WTC11 (cell line): ENCODE measurements at regions not wholly inside any gene's neighbourhood (a gene's known extent, or its start where the extent isn't known, plus 50 kb on each side); places are given as distances from the start of the nearest gene placed in this dataset.

Source experiments
- ATAC-seq: fragments of 200-7000 bp; cut with Tn5 transposase; 2 replicates; pipeline ENCODE4 v1.10.0; 2021; ENCODE audit warnings: mild to moderate bottlenecking, moderate library complexity
- CTCF ChIA-PET: fragments of 300-600 bp; sonication (Branson Sonifier 250); formaldehyde crosslinking; loops from one replicate; lab custom pipeline; 2021; ENCODE audit warnings: antibody characterized with exemption; lab: Charles Lee
- POLR2A ChIA-PET: fragments of 350-600 bp; sonication (Branson Sonifier 250); formaldehyde crosslinking; loops from one replicate; lab custom pipeline; 2021; ENCODE audit warnings: antibody characterized with exemption; lab: Charles Lee
- DNase-seq: peaks from one replicate; pipeline ENCODE4 v3.0.0; 2021; ENCODE audit warnings: low spot score
- H3K27ac Mint-ChIP-seq: 2 replicates; pipeline ENCODE4 v1.8.0; 2021; ENCODE audit warnings: mixed read lengths
- H3K27me3 Mint-ChIP-seq: 2 replicates; pipeline ENCODE4 v1.8.0; 2021; ENCODE audit warnings: low read depth, mild to moderate bottlenecking, moderate library complexity, mixed read lengths
- H3K36me3 Mint-ChIP-seq: 2 replicates; pipeline ENCODE4 v1.8.0; 2021; ENCODE audit warnings: mixed read lengths
- H3K4me1 Mint-ChIP-seq: 2 replicates; pipeline ENCODE4 v1.8.0; 2022; ENCODE audit warnings: mixed read lengths
- H3K4me3 Mint-ChIP-seq: 2 replicates; pipeline ENCODE4 v1.8.0; 2021; ENCODE audit warnings: mild to moderate bottlenecking, moderate library complexity, mixed read lengths
- H3K9me3 Mint-ChIP-seq: 2 replicates; pipeline ENCODE4 v1.8.0; 2021; ENCODE audit warnings: mixed read lengths
- ARID4B ChIP-seq: sonication (generic); formaldehyde crosslinking; IDR thresholded peaks from 2 replicates; pipeline ENCODE4 v1.8.0; 2023; ENCODE audit warnings: missing genetic modification reagents, mild to moderate bottlenecking, borderline replicate concordance
- CBFB ChIP-seq: sonication (generic); formaldehyde crosslinking; IDR thresholded peaks from 2 replicates; pipeline ENCODE4 v1.8.1; 2022; ENCODE audit warnings: mild to moderate bottlenecking, low read depth, missing genetic modification reagents
- E2F4 ChIP-seq: sonication (generic); formaldehyde crosslinking; IDR thresholded peaks from 2 replicates; pipeline ENCODE4 v1.8.1; 2022; ENCODE audit warnings: low read depth, mild to moderate bottlenecking, moderate library complexity, missing genetic modification reagents, borderline replicate concordance
- ELF4 ChIP-seq: sonication (generic); formaldehyde crosslinking; IDR thresholded peaks from 2 replicates; pipeline ENCODE4 v1.8.1; 2022; ENCODE audit warnings: low read depth, mild to moderate bottlenecking, moderate library complexity, missing genetic modification reagents
- EMX1 ChIP-seq: fragments of 250-450 bp; sonication (Bioruptor Pico); IDR thresholded peaks from 2 replicates; pipeline ENCODE4 v1.8.0; 2021; ENCODE audit warnings: mild to moderate bottlenecking
- ERG ChIP-seq: fragments of 250-450 bp; sonication (Bioruptor Pico); IDR thresholded peaks from 2 replicates; pipeline ENCODE4 v1.8.0; 2021; ENCODE audit warnings: mild to moderate bottlenecking
- ESRRA ChIP-seq: sonication (generic); formaldehyde crosslinking; IDR thresholded peaks from 2 replicates; pipeline ENCODE4 v1.8.1; 2022; ENCODE audit warnings: mild to moderate bottlenecking, missing genetic modification reagents, borderline replicate concordance
- ETV6 ChIP-seq: sonication (generic); formaldehyde crosslinking; IDR thresholded peaks from 2 replicates; pipeline ENCODE4 v1.8.1; 2022; ENCODE audit warnings: mild to moderate bottlenecking, missing genetic modification reagents
- GABPB1 ChIP-seq: sonication (generic); formaldehyde crosslinking; IDR thresholded peaks from 2 replicates; pipeline ENCODE4 v1.8.1; 2023; ENCODE audit warnings: mild to moderate bottlenecking, missing genetic modification reagents
- IRF2 ChIP-seq: sonication (generic); formaldehyde crosslinking; IDR thresholded peaks from 2 replicates; pipeline ENCODE4 v1.8.0; 2022; ENCODE audit warnings: low read depth, missing genetic modification reagents, borderline replicate concordance
- KAT7 ChIP-seq: sonication (generic); formaldehyde crosslinking; IDR thresholded peaks from 2 replicates; pipeline ENCODE4 v1.8.1; 2023; ENCODE audit warnings: missing genetic modification reagents, mild to moderate bottlenecking, borderline replicate concordance
- MAX ChIP-seq: sonication (generic); formaldehyde crosslinking; IDR thresholded peaks from 2 replicates; pipeline ENCODE4 v1.8.0; 2022; ENCODE audit warnings: mild to moderate bottlenecking, missing genetic modification reagents
- MXD4 ChIP-seq: fragments of 250-450 bp; sonication (Bioruptor Pico); IDR thresholded peaks from 2 replicates; pipeline ENCODE4 v1.8.0; 2021; ENCODE audit warnings: mild to moderate bottlenecking, moderate library complexity, borderline replicate concordance
- MYBL2 ChIP-seq: sonication (generic); formaldehyde crosslinking; IDR thresholded peaks from 2 replicates; pipeline ENCODE4 v1.8.1; 2023; ENCODE audit warnings: mild to moderate bottlenecking, moderate library complexity, missing genetic modification reagents
- NR1H2 ChIP-seq: sonication (generic); formaldehyde crosslinking; IDR thresholded peaks from 2 replicates; pipeline ENCODE4 v1.9.0; 2021; ENCODE audit warnings: mild to moderate bottlenecking, moderate library complexity, missing genetic modification reagents
- NR2C2 ChIP-seq: sonication (generic); formaldehyde crosslinking; IDR thresholded peaks from 2 replicates; pipeline ENCODE4 v1.8.0; 2022; ENCODE audit warnings: mild to moderate bottlenecking, missing genetic modification reagents
- OVOL2 ChIP-seq: fragments of 250-450 bp; sonication (Bioruptor Pico); IDR thresholded peaks from 2 replicates; pipeline ENCODE4 v1.9.0; 2021; ENCODE audit warnings: mild to moderate bottlenecking, borderline replicate concordance
- SMAD4 ChIP-seq: sonication (generic); formaldehyde crosslinking; IDR thresholded peaks from 2 replicates; pipeline ENCODE4 v1.8.0; 2022; ENCODE audit warnings: mild to moderate bottlenecking, missing genetic modification reagents
- USF1 ChIP-seq: sonication (generic); formaldehyde crosslinking; IDR thresholded peaks from 2 replicates; pipeline ENCODE4 v1.8.0; 2022; ENCODE audit warnings: mild to moderate bottlenecking, missing genetic modification reagents
- ZBTB21 ChIP-seq: sonication (generic); formaldehyde crosslinking; IDR thresholded peaks from 2 replicates; pipeline ENCODE4 v1.8.1; 2023; ENCODE audit warnings: mild to moderate bottlenecking, missing genetic modification reagents, borderline replicate concordance
- ZNF219 ChIP-seq: sonication (generic); formaldehyde crosslinking; IDR thresholded peaks from 2 replicates; pipeline ENCODE4 v1.8.0; 2023; ENCODE audit warnings: missing genetic modification reagents, mild to moderate bottlenecking, borderline replicate concordance
- ZNF396 ChIP-seq: fragments of 250-450 bp; sonication (Bioruptor Pico); IDR thresholded peaks from 2 replicates; pipeline ENCODE4 v1.8.0; 2021; ENCODE audit warnings: mild to moderate bottlenecking, moderate library complexity, borderline replicate concordance
- ZNF416 ChIP-seq: fragments of 250-450 bp; sonication (Bioruptor Pico); IDR thresholded peaks from 2 replicates; pipeline ENCODE4 v1.9.0; 2021; ENCODE audit warnings: mild to moderate bottlenecking, inconsistent platforms
- ZNF425 ChIP-seq: fragments of 250-450 bp; sonication (Bioruptor Pico); conservative IDR thresholded peaks from 2 replicates; pipeline ENCODE4 v1.9.0; 2021; ENCODE audit warnings: mild to moderate bottlenecking
- ZNF671 ChIP-seq: fragments of 250-450 bp; sonication (Bioruptor Pico); IDR thresholded peaks from 2 replicates; pipeline ENCODE4 v1.8.0; 2021; ENCODE audit warnings: mild to moderate bottlenecking

- H3K9me3 Mint-ChIP-seq: peaks cover 17% of the 10 kb centered on the region
- no peak overlapping the region for H3K4me3 Mint-ChIP-seq
- TF ChIP-seq SMAD4 (CRISPR knock-in tag): no peak
- no peak for TF ChIP-seq MYBL2
- no peak for TF ChIP-seq CBFB (CRISPR knock-in tag)
- TF ChIP-seq ZNF671 (CRISPR knock-in tag): no peak
- no peak for TF ChIP-seq E2F4 (CRISPR knock-in tag)
- no peak for TF ChIP-seq ERG (CRISPR knock-in tag)
- TF ChIP-seq ZNF396 (CRISPR knock-in tag): no peak
- no peak for TF ChIP-seq NR2C2 (CRISPR knock-in tag)
- TF ChIP-seq KAT7 (CRISPR knock-in tag): no peak
- no peak for TF ChIP-seq MAX (CRISPR knock-in tag)
- no peak for TF ChIP-seq ARID4B (CRISPR knock-in tag)
- H3K27me3 Mint-ChIP-seq: no peaks in the 10 kb centered on the region
- ATAC-seq: no peak
- no peak overlapping the region for H3K27ac Mint-ChIP-seq
- POLR2A ChIA-PET: no interaction called here
- H3K4me1 Mint-ChIP-seq: no peaks in the 10 kb centered on the region
- 0 out of 2 replicates have a peak, but pooled peaks cover 2% of the 10 kb centered on the region for H3K36me3 Mint-ChIP-seq
- CTCF ChIA-PET: no interaction called here
- no peak for DNase-seq
These were observed 104.6 kb upstream of the RMDN2 start for GRCh38 chr2:37820471-37820986.

- no peak overlapping the region for H3K27ac Mint-ChIP-seq
- DNase-seq (no peak), ATAC-seq (no peak)
- H3K36me3 Mint-ChIP-seq: 0 out of 2 replicates have a peak, but pooled peaks cover 2% of the 10 kb centered on the region
- H3K4me1 Mint-ChIP-seq: 0 out of 2 replicates have a peak, but pooled peaks cover 5% of the 10 kb centered on the region
- H3K9me3 Mint-ChIP-seq: peaks cover 10% of the 10 kb centered on the region
- no peaks in the 10 kb centered on the region for H3K27me3 Mint-ChIP-seq
- ChIA-PET POLR2A (no interaction called here), CTCF (no interaction called here)
- no peak overlapping the region for H3K4me3 Mint-ChIP-seq
- TF ChIP-seq EMX1 (CRISPR knock-in tag) (no peak), OVOL2 (CRISPR knock-in tag) (no peak), ETV6 (CRISPR knock-in tag) (no peak), MXD4 (CRISPR knock-in tag) (no peak), ERG (CRISPR knock-in tag) (no peak), USF1 (no peak), GABPB1 (CRISPR knock-in tag) (no peak), ELF4 (no peak), IRF2 (no peak), ZNF425 (CRISPR knock-in tag) (no peak), ZNF671 (CRISPR knock-in tag) (no peak), ESRRA (CRISPR knock-in tag) (no peak), ZNF416 (no peak), NR1H2 (CRISPR knock-in tag) (no peak), ZBTB21 (CRISPR knock-in tag) (no peak), ZNF219 (CRISPR knock-in tag) (no peak)
These were observed 99.5 kb upstream of the RMDN2 start for GRCh38 chr2:37825586-37825985.
